Activated CD4-positive, CD25-positive, alpha-beta regulatory T cell treated with anti-CD3 and anti-CD28 coated beads, Interleukin-2, amount 50 U/mL, for 24 hours (primary cell): ENCODE measurements at regions not wholly inside any gene's neighbourhood (a gene's known extent, or its start where the extent isn't known, plus 50 kb on each side); places are given as distances from the start of the nearest gene placed in this dataset.

Experiments
- ATAC-seq, 2 donors: fragments of 150-1000 bp; cut with Tn5 transposase; one replicate each; pipeline ENCODE4 v1.10.0; 2021; ENCODE audit warnings: mild to moderate bottlenecking in 1 of 2, moderate library complexity in 1 of 2

DNA sequence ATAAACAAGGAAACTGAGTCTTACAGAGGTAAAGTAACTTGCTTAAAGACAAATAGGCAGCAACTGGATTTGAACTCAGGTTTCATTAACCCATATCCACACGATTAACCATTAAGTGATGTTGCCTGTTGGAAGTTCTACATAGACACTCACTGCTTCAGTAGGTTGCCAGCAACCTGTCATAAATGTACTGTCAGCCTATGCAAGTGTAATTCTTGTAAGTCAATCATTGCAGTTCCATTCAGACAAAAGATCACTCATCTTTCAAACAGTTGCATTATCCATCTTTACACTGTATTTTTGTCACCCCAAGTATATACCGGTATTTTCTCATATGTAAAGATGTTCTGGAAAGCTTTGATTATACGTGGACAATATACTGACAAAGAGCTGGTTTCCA is 676.9 kb upstream of the PCDH20 start:
- no peak for ATAC-seq

DNA sequence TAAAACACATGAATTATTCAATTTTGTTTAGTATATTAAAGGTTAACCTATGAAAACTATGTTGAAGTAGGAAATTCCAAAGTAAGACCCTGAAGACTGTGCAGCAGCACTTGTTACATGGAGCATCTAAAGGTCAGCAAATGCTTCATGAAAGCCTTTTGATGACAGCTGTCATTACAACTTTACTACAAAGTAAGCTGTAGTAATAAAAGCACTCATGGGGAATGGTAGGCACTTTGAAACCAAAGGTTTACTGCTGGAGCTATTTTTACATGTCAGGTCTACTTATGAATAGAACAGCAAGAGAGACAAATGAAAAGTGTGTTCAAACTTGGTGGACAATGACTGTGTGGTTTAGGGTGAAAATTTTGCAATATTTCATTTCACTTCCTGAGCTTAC is 672.5 kb upstream of the PCDH20 start:
- ATAC-seq: no peak

DNA sequence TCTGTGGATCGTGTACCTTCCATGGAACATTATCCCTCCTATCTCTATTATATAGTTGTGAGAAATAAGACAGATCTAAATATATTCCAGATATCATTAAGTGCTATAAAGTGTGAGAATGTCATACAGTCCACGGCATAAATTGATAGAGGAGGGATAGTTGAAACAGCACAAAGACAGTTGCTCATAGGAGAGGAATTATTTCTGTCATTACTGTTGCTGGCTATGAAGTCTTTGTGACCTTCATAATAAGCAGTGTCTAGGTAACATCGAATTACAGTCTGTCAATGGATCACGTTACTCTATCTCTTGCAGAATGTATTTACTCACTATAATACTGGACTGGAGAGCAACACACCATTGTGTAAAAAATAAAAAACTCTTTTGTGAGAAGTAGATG is 671.5 kb upstream of the PCDH20 start:
- ATAC-seq: no peak

DNA sequence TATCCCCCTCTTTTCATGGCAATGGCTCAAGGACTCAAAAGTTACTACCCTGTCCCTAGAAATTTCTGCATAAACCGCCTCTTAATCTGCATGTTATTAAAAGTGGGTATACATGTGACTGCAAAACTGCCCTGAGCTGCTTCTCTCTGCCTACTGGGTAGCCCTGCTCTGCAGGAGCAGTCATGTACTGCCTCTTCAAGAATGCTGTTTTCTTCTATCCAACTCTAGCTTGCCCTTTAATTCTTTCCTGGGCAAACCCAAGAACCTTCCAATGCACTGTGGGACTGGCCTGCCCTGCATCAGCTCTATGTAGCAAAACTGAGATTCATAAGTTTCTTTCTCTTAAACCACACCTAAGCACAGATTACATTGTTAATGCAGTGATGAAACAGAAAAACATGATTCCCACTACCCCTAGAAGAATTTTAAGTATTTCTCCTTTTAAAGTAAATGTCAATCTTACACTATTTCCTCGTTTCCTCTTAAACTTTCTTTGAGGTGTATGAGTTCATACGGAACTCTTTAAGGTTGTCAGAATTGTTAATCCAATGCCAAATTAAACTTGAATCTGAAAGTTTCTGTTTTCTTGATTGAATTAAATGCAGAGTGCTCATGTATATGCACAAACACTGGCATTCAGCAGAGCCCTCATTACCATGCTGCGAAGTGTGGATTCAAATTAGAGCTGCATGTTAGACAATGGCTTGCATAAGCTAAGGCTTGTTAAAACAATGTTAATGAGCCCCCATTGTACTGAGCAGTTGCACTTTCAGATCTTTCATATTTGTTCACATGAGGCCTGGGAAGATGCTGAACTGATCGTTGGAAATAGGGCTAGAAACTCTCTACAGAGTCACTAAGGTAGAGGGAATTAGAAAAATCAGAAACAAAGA is 669.9 kb upstream of the PCDH20 start:
- no peak for ATAC-seq

DNA sequence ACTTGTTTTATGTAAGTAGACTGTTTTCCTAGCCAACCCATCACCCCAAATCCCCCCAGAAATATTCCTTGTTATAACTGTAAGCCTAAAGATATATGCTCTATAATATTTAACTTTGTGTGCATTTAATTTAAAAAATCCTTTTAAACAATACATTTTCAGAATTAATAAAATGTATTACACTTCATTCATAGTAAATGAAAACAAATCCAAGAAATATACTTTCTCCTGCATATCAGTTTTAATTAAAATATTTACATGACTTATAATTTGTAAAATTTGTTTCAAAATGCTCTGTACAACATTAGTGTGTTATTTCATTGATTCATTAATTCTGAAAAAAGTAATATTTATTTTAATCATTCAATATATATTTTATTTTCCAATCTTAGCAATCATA is 669.1 kb upstream of the PCDH20 start:
- ATAC-seq: no peak

DNA sequence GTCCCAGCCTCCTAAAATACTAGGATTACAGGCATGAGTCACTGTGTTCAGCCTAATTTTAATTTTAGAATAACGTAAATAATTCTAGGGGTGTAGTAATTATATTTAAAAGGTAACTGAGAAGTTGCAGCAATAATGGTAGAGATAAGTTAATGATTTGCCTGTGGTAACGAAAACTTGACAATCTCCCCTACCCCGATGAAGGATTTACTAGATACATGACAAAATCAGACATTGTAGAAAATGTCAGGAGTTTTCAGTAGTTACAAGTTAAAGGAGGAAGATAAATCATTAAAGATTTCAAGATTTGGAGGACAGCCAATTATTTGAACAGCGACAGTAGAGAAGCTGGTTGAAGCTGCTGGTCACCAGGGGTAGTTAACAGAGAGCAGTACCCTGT is 652.2 kb upstream of the PCDH20 start:
- no peak for ATAC-seq

DNA sequence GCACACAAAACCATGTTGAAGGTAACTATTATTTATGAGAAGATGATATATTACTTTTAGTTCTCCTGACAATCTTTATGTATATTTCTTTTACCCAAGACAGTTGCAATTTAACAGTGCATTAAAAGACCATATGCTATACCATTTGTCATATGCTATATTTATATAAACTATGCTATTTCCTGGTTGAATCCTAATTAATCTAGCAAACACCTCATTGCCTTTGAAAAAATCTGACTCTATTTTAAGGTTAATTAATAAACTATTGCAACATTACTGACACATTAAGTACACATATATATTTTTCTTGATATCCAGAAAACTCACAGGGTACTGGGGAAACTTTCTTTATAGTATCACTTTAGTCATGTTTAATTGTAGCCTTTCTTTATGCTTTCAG is 649.4 kb upstream of the PCDH20 start:
- no peak for ATAC-seq

DNA sequence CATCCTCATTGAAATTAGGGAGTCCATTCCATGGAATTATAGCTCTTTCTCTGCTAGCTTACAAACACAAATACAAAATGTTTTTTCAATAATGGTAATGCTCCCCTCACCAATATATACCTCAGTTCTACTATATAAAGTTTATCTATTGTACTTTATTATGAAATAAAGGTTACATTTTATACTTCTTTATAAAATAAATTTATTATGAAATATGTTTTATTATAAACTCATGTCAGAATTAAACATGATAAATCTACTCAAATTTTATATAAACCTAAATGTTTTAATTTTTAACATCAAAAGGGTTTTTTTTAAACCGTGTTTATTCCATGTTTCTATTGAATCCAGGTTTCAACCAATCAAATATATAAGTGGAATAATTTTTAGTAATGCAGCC is 646.1 kb upstream of the PCDH20 start:
- ATAC-seq: no peak

DNA sequence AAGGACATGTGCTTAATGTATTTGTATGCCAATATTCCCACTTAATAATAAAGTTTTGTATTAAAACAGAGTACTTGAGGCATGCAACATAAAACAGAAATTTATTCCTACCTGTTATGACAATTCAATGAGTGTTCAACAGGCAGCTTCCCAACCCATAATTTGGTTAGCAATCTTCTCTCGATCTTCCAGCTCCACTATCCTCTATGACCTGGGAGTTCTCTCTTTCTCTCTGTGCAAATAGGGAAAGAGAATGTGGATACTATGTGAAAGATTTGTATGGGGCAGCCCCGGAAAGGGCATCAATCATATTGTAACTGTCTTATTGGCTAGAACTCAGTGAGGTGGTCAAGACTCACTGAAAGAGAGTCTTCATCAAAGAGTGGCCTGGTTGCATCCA is 644.9 kb upstream of the PCDH20 start:
- no peak for ATAC-seq

DNA sequence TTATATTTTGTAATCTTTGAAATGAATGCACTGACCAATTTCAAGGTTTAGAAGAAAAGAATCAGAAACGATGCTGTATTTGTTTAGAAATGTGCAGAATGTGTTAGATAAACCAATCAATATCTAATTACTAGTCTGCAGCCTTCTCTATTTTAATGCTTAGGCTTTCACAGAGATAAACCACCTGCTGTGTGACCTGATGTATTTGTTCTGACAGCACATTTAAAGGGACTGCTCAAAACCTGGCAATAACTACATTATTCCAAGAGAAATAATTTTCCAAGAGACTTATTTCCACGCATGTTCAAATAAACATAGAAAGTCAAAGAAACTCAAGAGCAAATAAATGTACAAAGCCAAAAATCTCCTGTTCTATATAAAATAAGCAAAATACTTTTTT is 641.6 kb upstream of the PCDH20 start:
- no peak for ATAC-seq

DNA sequence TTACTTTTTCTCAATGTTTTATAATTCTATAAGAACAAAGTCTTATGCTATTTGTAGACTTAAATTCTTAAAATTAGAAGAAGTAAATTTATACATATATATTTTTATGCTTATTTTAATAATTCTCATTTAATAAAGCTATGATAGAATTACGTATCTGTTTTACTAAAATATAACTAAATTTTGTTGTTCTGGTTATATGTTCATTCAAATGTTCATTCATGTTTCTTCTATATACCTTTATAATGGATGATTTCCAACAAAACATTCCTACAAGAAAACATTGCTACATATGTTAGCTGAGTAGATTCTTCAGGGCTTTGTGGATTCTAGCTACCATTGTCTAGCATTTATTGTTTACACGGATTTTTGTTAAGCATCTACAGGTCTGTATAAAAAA is 634.3 kb upstream of the PCDH20 start:
- no peak for ATAC-seq

DNA sequence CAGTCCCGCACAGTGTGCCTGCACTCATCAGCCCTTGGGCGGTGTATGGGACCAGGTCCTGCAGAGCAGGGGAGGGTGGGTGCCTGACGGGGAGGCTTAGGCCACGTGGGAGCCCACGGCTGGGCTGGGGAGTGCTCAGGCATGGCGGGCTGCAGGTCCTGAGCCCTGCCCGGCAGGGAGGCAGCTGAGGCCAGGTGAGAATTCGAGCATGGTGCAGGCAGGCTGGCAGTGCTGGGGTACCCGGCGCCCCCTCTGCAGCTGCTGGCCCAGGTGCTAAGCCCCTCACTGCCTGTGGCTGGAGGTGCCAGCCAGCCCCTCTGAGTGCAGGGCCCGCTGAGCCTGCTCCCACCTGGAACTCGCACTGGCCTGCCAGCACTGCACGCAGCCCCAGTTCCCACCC is 630.9 kb upstream of the PCDH20 start:
- no peak for ATAC-seq

DNA sequence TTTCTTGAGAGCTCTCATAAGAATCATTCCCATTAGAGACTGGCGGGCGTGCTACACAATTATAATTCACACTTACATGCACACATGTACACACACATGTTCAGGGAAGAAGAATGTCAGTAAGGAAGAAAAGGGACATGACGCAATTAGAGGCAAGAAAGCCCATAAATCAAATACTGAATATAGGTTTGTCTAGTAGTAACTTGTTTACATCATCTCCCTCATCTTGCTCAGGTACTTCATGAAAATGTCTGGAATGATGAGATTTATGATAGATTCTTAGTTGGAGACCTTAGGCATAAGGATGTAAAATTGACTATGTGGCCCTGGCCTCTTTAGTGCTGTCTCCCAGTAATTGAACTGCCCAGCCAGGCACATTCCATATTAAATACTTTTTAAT is 628.0 kb upstream of the PCDH20 start:
- no peak for ATAC-seq

DNA sequence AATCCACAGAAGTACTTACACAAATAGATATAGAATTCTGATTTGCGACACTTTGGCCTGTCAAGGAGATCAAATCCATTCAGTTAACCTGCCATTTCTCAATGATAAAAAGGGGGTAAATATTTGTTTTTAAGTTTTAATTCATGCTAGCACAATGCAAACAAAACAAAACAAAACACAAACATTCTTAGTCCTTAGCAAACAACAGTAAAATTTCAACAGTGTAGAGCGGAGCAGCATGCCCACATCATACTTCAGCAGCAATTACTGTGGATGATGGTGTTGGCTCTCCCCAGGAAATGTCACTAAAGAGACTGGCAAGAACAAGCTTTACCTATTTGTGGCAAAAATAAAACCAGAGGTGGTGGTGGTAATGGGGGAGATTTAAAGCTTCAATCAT is 625.2 kb upstream of the PCDH20 start:
- no peak for ATAC-seq

DNA sequence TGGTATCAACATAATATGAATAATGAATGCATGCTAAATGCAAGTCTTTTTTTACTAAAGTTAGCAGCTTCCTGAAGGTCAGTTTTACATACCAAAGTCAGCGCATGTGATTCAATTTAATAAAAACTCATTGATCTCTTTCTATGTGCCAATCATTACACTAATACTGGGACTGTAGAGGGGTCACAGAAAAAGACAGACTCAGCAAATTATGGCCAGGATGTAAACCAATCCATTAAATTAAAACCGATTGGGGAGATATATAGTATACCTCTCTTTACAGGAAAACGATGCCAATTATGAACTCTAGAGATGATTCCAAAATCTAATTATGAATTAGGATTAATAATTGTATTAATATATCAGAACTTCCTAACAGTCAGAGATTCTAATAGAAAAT is 624.4 kb upstream of the PCDH20 start:
- no peak for ATAC-seq

DNA sequence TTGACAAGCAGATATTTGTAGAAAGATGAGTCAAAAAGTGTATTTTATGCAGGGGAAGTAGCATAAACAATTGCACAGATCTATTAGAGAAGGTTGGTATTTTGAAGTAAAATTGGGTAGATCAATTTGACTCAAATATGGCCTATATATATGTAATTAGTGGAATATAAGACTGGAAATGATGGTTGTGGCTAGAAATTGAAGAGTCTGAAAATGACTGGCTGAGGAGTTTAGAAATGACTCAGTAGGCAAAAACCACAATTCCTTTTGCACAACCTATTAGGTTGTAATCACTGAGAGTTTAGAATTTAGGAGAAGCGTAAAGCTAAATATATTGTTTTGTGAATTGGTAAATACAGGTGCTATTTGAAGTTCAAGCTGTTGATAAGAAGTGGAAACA is 622.6 kb upstream of the PCDH20 start:
- no peak for ATAC-seq

DNA sequence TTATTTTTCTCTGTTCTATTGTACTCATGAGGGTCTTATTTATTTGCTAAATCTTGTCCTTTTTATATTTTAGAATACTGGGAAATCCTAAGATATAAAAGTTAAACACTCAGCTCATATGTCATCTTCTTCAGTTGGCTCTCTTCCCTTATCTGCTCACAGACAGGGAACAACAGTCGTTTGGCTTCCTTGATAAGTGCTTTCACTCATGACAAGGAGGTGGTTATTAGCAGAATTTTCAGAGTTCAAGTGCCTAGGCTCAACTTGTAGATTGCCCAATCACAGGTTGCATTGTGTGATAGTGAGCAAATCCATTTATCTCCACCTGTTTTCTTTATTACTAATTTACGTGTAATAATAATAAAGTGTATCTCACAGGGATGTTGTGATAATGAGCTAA is 620.3 kb upstream of the PCDH20 start:
- no peak for ATAC-seq

DNA sequence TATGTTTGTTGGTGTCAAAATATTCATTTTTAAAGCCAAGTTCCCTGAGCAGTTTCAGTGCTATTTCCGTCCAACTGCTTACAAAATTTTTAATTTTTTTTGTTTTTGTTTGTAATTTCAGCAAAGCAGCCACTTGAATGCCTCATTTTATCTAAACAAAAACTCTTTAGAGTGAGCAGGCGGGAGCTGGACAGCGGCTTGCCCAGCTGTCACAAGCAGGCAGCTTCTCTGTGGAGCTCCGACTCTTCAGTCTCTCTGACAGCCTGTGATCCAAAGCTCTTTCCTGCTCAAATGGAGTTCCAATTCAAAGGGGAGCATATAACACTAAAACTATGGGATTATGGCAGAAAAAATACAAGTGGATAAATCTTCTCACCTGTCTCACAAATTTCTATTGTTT is 618.3 kb upstream of the PCDH20 start:
- ATAC-seq: no peak

DNA sequence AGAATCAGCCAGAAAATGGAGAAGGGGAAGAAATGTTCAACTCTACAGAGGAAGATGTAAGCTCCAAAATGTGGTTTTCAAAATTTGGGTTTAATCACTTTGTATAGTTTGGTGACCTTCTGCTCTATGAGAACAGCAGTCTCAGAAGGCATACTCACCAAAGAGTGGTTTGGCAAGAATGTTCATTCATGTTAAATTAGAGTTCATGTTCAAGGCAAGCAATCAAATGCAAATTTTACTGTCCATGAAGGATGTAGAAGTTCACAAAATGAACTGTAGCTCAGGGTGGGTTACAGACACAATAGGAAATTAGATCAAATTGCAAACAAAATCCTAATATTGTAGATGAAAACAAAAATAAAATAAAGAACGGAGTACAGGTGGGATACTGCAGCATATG is 606.7 kb upstream of the PCDH20 start:
- no peak for ATAC-seq

DNA sequence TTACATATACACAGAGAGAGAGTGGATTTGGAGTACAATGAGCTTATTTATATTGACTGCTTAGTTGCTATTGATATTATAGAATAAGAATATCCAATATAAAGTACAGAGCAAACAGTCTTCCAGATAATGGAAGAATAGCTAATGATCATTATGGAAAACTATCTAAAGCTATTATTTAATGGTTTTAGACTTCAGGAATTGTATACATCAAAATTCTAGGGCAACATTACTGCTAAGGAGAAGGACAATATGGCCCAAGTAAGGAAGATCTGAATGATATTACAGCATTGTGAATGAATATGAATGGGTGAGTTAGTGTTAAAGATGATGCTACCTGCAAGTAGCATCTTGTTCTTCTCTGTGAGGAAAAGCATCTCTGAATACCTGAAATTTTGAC is 604.2 kb upstream of the PCDH20 start:
- no peak for ATAC-seq

DNA sequence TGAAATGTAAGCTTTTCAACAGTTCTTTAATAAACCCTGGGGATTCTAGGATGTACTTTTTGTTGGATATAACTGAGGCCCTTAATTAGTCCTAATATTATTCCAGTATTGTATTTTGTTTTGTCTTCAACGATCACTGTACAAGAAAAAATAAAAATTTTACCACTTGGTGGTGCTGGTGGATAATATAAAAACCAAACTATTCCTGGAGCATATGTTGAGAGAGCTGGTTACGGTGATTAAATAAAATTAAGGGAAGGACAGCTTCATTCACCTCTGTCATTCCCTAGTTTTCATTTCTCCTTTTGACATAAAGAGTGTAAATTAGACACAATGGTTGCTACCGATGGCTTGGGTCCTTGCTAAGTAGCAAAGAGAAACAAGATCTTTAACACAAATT is 598.6 kb upstream of the PCDH20 start:
- no peak for ATAC-seq

DNA sequence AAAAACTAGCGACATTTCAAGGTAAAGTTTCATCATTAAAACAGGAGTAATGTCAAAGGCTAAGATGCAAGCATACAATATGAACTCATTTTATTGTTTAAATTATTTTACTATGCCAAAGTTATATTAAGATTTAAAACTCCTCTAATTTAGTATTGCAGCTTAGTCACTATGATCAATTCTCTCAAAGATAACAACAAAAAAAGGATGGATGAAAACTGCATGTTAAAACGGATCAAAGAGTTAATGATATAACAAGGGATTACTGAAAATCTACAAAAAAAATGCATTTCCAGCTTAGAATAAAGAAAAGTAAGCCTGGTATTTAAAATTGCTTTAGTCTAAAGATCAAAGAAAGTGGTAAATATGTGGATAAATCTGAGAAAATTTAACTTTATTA is 587.8 kb upstream of the PCDH20 start:
- ATAC-seq: no peak

DNA sequence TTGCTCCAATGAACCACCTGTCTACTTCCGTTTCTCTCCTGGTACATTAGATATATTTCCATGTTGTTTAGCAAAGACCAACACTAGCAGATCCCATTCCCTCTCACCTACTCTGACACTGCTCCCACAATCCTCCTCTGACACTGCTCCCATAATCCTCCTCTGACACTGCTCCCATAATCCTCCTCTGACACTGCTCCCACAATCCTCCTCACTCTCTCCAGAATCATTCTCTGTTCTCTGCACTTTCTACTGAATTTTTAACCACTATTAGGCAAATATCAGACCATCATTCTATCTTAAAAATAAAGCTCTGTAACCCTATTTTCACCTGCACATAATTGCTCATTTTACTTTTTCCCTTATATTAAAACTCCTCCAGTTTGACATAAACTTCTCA is 578.5 kb upstream of the PCDH20 start:
- ATAC-seq: no peak

DNA sequence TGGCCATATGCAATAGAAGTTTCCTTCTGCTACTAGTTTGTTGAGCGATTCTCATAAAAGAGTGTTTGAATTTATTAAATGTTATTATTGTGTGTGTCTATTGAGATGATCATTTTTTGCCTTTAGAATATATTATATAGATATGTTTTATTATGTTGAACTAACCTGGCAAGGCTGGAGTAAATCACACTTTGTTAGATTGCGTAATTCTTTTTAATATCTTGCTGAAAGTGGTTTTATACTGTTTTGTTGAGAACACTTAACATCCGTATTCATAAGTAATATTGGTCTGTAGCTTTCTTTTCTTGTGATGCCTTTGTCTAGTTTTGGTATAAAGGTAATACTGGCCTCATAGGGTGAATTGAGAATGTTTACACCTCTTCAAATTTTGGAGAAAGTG is 574.3 kb upstream of the PCDH20 start:
- no peak for ATAC-seq

DNA sequence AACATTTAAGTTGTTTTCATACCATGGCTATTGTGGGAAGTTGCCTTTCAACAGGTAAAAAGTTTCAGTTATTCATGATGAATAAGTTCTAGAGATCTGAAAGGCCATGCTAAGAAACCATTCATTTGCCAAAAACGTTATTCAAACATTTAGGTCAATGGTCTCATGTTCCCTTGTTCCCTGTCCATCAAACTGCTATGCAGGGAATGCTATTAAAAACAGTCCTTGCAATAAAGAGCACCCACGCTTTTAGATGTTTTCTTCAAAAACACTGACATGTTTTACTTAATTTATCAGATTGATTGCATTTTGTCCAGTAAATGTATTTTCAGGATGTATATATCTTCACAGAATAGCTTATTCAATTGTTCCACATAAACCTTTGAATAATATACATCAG is 573.2 kb upstream of the PCDH20 start:
- no peak for ATAC-seq
